Gastroesophageal sphincter (tissue), 3 donors: ENCODE measurements at regions not wholly inside any gene's neighbourhood (a gene's known extent, or its start where the extent isn't known, plus 50 kb on each side); places are given as distances from the start of the nearest gene placed in this dataset.

ENCODE experiments used
- CTCF ChIP-seq, 4 experiments: fragments of 200-600 bp in 2 of 4; fragments of 450-650 bp in 2 of 4; sonication (generic) in 1 of 4; IDR thresholded peaks; one replicate each; pipeline ENCODE4 v1.5.1; 2017 to 2019; ENCODE audit warnings: antibody characterized with exemption in 4 of 4, mild to moderate bottlenecking in 2 of 4, moderate library complexity in 2 of 4
- POLR2AphosphoS5 ChIP-seq: sonication (generic); formaldehyde crosslinking; IDR thresholded peaks from one replicate; pipeline ENCODE4 v1.6.1; 2017; ENCODE audit warnings: antibody characterized with exemption

GRCh38 chr22:49006207-49007012 lies 821.3 kb downstream of the BRD1 start:
- TF ChIP-seq CTCF (IDR thresholded peaks at IDR 0.05): no peak
- no peak for TF ChIP-seq POLR2AphosphoS5
